ENCODE measurements at regions not wholly inside any gene's neighbourhood (a gene's known extent, or its start where the extent isn't known, plus 50 kb on each side); places are given as distances from the start of the nearest gene placed in this dataset.

DNA sequence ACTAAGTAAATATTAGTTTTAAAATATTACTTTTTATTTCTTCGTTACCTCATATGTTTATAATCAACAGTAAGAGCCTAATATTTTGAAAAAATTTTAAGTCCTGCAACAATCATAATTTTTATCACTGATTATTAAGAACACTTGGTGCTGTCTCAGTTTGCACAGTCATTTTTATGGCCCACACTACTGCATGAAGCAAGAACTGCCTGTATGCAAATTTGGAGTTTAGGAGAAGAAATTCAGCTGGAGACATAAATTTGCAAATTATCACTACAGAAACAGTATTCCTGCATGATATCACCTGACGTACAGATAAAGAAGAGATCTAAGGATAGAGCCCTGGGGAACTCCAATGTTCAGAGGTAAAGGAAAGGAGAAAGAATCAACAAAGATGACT is 144.1 kb upstream of the RBBP8 start:
- TF ChIP-seq CTCF (IDR thresholded peaks at IDR 0.05 in 2 of 3, conservative IDR thresholded peaks at IDR 0.05 in 1 of 3; ENCODE audit: control insufficient read depth in 2 of 3, extremely low read depth in 1 of 3, insufficient read depth in 1 of 3, low read depth in 3 of 3, low read length in 3 of 3) (no peak), SIN3A (IDR thresholded peaks at IDR 0.05; ENCODE audit: low read depth, low read length) (no peak), RCOR1 (conservative IDR thresholded peaks at IDR 0.05; ENCODE audit: low read depth, low read length) (no peak), RAD51 (IDR thresholded peaks at IDR 0.05) (no peak), EZH2 (IDR thresholded peaks at IDR 0.05; ENCODE audit: borderline replicate concordance, control insufficient read depth, low read depth, low read length) (no peak), REST (IDR thresholded peaks at IDR 0.05; ENCODE audit: low read depth, low read length) (no peak), ASH2L (IDR thresholded peaks at IDR 0.05; ENCODE audit: borderline replicate concordance, low read depth) (no peak), SREBF1 (IDR thresholded peaks at IDR 0.05; ENCODE audit: low read length) (no peak)

All from GM12878 (cell line).